ENCODE measurements at regions not wholly inside any gene's neighbourhood (a gene's known extent, or its start where the extent isn't known, plus 50 kb on each side); places are given as distances from the start of the nearest gene placed in this dataset.

GRCh38 chr3:31255007-31255581, 277.6 kb upstream of the STT3B start:
- TF ChIP-seq EZH2phosphoT487 (IDR thresholded peaks at IDR 0.05): no peak
- TF ChIP-seq CTCF (IDR thresholded peaks at IDR 0.05): no peak
- no peak for TF ChIP-seq EZH2 (IDR thresholded peaks at IDR 0.05)

Data from neural progenitor cell (in vitro differentiated cells).